ENCODE measurements at regions not wholly inside any gene's neighbourhood (a gene's known extent, or its start where the extent isn't known, plus 50 kb on each side); places are given as distances from the start of the nearest gene placed in this dataset.

GRCh38 chr4:41379230-41379629 is 122.5 kb downstream of the UCHL1 start:
- no peak for DNase-seq (ENCODE audit: low read depth)
- in situ Hi-C loops (cut with HindIII; ENCODE audit: low pct_unique_long_range_greater_than_20kb, low sequenced_read_pairs) = no loop called here

- in situ Hi-C loops (cut with HindIII; ENCODE audit: low pct_unique_long_range_greater_than_20kb, low sequenced_read_pairs) = no loop called here
Observed at GRCh38 chr4:41380511-41381157, 123.9 kb downstream of the UCHL1 start.

DNA sequence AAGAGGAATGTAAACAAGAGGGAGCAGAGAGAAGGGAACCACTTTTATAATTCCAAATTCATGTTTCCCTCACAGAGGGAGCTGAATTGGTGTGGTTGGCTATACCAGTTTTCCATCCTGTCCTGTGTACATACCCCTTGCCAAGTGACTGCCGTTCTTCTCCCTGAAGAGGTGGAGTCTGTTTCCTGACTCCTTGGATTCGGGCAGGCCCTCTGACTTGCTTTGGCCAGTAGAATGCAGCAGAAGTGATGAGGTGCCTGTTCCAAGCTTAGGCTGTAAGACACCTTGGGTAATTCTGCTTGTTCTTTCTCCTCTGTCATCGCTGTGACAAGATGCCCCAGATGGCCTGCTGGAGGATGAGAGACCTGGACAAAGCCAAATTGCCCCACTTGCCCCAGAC is 124.7 kb downstream of the UCHL1 start:
- no peak for DNase-seq (ENCODE audit: low read depth)
- in situ Hi-C loops (cut with HindIII; ENCODE audit: low pct_unique_long_range_greater_than_20kb, low sequenced_read_pairs) = no loop called here

More at GRCh38 chr4:41380511-41381157, 123.9 kb downstream of the UCHL1 start:
- DNase-seq (ENCODE audit: low read depth) = no peak

GRCh38 chr4:41384992-41385391 is 128.3 kb downstream of the UCHL1 start:
- no peak for DNase-seq (ENCODE audit: low read depth)
- in situ Hi-C loops (cut with HindIII; ENCODE audit: low pct_unique_long_range_greater_than_20kb, low sequenced_read_pairs) = no loop called here

DNA sequence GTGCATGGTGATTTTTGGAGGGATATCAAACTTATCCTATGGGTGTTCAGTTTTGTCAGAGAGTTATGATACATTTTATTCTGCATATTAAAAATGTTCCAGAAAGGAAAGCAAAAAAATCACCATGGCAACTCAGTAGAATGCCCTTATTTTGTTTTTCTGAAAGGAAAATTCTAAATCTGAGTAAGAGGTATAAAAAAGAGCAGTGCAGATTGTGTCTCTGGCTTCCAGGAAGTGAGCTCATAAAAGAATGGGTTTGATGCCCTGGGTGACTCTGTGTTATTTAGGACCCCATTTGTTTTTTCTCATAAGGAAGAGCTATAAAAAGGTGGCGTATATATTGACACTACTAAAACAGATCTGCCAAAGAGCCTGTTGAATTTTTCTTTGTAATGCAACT is 128.8 kb downstream of the UCHL1 start:
- in situ Hi-C loops (cut with HindIII; ENCODE audit: low pct_unique_long_range_greater_than_20kb, low sequenced_read_pairs) = no loop called here
- no peak for DNase-seq (ENCODE audit: low read depth)

DNA sequence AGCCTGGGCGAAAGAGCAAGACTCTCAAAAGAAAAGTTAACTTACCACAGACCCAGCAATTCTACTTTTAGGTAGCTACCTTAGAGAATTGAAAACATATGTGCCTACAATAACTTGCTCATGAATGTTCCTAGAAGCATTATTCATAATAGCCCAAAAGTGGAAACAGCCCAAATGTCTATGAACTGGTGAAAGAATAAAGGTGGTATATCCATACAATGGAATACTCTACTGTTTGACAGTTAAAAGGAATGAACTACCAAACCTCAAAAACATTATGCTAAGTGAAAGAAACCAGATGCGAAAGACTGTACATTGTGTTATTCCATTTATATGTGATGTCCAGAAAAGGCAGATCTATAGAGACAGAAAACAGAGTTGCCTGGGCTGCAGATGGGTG is 131.4 kb downstream of the UCHL1 start:
- no peak for DNase-seq (ENCODE audit: low read depth)
- in situ Hi-C loops (cut with HindIII; ENCODE audit: low pct_unique_long_range_greater_than_20kb, low sequenced_read_pairs) = no loop called here

DNA sequence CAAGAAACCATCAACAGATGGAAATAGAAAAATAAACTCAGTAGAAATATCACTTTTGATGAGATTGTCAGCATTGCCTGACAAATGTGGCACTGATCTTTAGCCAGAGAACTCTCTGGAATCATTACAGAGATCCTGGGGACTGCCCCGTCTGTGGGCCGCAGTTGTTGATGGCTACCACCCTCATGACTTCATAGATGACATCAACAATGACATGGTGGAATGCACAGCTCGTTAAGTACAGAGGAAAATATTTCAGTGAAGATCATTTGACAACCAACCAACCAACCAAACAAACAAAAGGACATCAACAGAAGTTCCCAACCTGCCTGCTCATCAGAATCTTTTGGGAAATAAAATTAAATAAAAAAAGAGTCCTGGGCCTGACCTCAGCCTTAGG is 132.6 kb downstream of the UCHL1 start:
- in situ Hi-C loops (cut with HindIII; ENCODE audit: low pct_unique_long_range_greater_than_20kb, low sequenced_read_pairs) = no loop called here
- DNase-seq (ENCODE audit: low read depth) = peak; percentile 30

- in situ Hi-C loops (cut with HindIII; ENCODE audit: low pct_unique_long_range_greater_than_20kb, low sequenced_read_pairs) = no loop called here
- DNase-seq (ENCODE audit: low read depth) = no peak
Observed at GRCh38 chr4:41390661-41391060, 133.9 kb downstream of the UCHL1 start.

- no peak for DNase-seq (ENCODE audit: low read depth)
- in situ Hi-C loops (cut with HindIII; ENCODE audit: low pct_unique_long_range_greater_than_20kb, low sequenced_read_pairs) = no loop called here
Observed at GRCh38 chr4:41391271-41391670, 134.5 kb downstream of the UCHL1 start.

DNA sequence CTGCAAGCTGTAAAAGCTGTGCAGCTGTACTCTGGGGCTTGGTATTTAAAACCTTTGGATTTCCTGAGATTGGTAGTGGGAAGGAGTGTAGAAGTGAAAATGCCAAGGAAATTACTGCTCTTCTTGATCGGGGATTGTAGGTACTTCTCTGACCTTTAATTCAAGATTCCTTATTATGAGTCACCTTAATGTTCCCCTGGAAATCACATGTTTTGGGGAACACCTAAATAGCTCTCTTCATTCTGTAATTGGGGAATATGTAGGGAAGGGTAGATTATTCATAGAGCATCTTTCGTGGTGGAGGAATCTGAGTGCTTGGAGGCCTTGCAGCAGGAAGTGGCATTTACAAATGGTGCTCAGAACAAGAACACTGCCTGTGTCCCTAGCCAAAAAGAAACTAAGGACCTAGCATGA is 137.8 kb downstream of the UCHL1 start:
- in situ Hi-C loops (cut with HindIII; ENCODE audit: low pct_unique_long_range_greater_than_20kb, low sequenced_read_pairs) = no loop called here
- no peak for DNase-seq (ENCODE audit: low read depth)

DNA sequence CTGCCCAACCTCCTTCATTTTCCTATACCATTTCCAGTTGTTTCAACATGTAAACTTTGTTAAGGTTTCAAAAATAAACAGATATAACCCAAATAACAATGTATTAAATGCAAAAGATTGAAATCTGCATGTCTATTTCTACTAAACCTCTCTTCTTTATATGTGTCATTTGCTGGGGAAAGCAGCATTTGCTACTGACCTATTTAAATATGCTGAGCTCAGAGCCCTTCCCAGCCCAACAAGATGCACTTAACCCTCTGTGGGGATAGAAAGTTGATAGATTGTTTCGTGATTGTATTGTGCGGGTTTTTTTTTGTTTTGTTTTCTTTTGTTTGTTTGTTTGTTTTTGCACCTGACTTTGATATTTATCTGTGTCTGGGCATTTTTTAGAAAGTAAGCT is 139.5 kb downstream of the UCHL1 start:
- no peak for DNase-seq (ENCODE audit: low read depth)
- in situ Hi-C loops (cut with HindIII; ENCODE audit: low pct_unique_long_range_greater_than_20kb, low sequenced_read_pairs) = no loop called here

DNA sequence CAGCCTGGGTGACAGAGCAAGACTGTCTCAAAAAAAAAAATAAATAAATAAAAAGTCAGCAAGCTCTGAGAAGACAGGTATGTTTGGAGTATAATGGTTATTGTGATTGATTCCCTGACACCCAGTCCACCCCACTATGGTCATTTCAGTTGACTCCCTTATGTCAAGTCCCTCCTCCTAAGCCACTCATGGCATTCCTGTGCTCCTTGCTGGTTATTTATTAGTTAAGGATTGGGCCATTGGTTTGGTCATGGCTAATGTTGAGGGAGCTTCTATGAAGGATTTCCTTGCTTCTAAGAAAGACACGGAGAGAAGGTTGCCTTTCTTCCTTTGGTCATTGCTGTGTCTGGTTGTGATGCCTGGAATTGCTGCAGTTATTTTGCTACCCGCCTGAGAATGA is 140.1 kb downstream of the UCHL1 start:
- peak; percentile 47 for DNase-seq (ENCODE audit: low read depth)
- in situ Hi-C loops (cut with HindIII; ENCODE audit: low pct_unique_long_range_greater_than_20kb, low sequenced_read_pairs) = no loop called here

DNA sequence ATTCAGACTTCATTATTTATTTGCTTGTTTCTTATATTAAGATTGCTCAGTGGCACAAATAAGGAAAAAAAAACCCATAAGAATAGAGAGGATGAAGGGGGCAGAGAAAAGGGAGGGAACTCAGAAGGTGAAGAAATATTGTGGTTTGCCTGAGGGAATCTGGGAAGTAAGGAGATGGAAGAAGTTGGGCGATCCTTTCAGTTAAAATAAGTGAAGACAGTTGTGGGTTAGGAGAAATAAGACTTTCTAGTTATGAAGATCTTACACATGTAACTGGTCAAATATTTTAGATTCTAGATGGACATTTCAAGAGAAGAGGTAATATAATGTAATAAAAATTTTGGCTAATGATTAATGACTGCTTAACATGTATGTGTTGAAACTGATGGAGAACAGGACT is 138.7 kb upstream of the LIMCH1 start:
- no peak for DNase-seq (ENCODE audit: low read depth)
- in situ Hi-C loops (cut with HindIII; ENCODE audit: low pct_unique_long_range_greater_than_20kb, low sequenced_read_pairs) = no loop called here

DNA sequence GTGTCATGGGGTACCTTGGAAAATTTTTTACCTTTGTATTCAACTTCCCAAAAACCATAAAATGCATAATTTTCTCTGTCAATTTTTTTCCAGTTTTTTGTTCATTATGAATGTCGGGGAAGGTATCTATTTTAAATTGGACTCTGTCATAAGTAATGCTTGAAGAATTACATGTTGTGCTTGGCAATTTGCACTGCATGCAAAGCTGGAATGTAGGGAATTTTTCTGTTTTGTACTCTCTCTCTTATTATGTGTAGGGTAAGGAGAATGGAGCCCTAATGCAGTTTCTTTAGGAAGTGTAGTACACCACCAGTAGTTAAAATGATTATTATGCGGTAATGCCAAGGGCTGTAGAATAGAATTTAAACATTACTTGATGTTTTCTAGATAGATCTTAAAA is 137.7 kb upstream of the LIMCH1 start:
- DNase-seq (ENCODE audit: low read depth) = no peak
- in situ Hi-C loops (cut with HindIII; ENCODE audit: low pct_unique_long_range_greater_than_20kb, low sequenced_read_pairs) = no loop called here

- no peak for DNase-seq (ENCODE audit: low read depth)
- in situ Hi-C loops (cut with HindIII; ENCODE audit: low pct_unique_long_range_greater_than_20kb, low sequenced_read_pairs) = no loop called here
Observed at GRCh38 chr4:41405464-41406112, 132.4 kb upstream of the LIMCH1 start.

- in situ Hi-C loops (cut with HindIII; ENCODE audit: low pct_unique_long_range_greater_than_20kb, low sequenced_read_pairs) = no loop called here
- no peak for DNase-seq (ENCODE audit: low read depth)
Observed at GRCh38 chr4:41406113-41406516, 131.8 kb upstream of the LIMCH1 start.

DNA sequence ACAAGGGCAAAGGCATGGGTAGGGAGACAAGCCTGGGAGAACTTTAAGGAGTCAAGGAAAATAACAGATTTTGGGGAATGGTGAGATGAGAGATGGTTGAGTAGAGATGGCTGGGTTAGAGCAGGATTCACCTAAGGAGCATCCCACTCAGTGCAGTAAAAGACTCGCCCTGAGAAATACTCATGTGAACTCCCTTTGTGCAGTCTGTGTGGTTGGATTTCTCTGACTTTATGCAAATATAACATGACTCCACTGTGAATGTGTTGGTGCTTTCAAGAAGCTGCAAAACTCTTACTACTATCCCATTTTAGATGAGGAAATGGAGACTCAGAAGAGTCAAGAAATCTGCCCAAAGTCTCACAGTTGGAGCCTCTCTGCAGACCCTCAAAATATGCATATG is 129.8 kb upstream of the LIMCH1 start:
- DNase-seq (ENCODE audit: low read depth) = no peak
- in situ Hi-C loops (cut with HindIII; ENCODE audit: low pct_unique_long_range_greater_than_20kb, low sequenced_read_pairs) = no loop called here

DNA sequence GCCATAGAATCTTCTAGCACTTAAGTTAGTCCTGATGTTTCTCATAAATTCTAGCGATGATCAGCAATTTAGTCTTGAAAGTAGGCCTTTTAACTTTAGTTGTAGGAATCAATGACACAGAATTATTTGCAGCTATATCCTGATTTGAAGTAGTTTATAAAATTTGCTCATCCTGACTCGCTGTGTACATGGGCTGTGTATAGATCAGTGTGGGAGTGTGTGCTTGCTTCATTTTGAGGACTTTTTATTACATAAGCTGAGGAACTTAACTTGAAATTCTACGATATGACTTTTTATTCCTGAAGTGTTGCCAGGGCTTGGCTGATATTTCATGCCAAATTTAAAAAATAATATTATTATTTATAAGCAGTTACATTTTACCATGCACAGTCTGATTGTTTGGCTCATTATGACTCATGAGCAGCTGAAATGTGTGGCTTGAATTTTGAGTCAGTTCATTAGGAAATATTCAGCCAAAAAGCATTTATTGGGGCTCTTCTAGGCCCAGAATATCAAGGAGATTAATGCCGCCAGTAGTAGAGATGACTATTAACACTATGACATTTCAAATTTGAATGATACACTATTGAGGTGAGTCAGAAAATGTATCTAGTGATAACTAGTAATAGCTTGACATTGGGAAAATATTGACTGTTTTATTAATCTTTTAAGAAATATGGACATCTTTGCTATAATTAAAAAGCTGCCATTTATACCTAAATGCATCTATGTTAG is 128.9 kb upstream of the LIMCH1 start:
- no peak for DNase-seq (ENCODE audit: low read depth)
- in situ Hi-C loops (cut with HindIII; ENCODE audit: low pct_unique_long_range_greater_than_20kb, low sequenced_read_pairs) = no loop called here

- in situ Hi-C loops (cut with HindIII; ENCODE audit: low pct_unique_long_range_greater_than_20kb, low sequenced_read_pairs) = no loop called here
- no peak for DNase-seq (ENCODE audit: low read depth)
Observed at GRCh38 chr4:41409594-41409895, 128.4 kb upstream of the LIMCH1 start.

- DNase-seq (ENCODE audit: low read depth) = no peak
- in situ Hi-C loops (cut with HindIII; ENCODE audit: low pct_unique_long_range_greater_than_20kb, low sequenced_read_pairs) = no loop called here
Observed at GRCh38 chr4:41410049-41410448, 127.9 kb upstream of the LIMCH1 start.
